ENCODE measurements at regions not wholly inside any gene's neighbourhood (a gene's known extent, or its start where the extent isn't known, plus 50 kb on each side); places are given as distances from the start of the nearest gene placed in this dataset.

- Histone ChIP-seq H3K9me3 (peaks cover 0 to 18% (median 0%) of the 10 kb centered on the region in 3 donors), H3K27ac (no peak overlapping the region), H3K4me1 (no peaks in the 10 kb centered on the region), H3K27me3 (no peaks in the 10 kb centered on the region), H3K36me3 (no peaks in the 10 kb centered on the region), H3K4me3 (no peak overlapping the region)
- TF ChIP-seq CTCF (IDR thresholded peaks at IDR 0.05) (no peak), EP300 (IDR thresholded peaks at IDR 0.05) (no peak)
- no peak for ATAC-seq
- 48 to 100% methylated on average over 3 to 5 of the region's 5 CpGs for WGBS, 2 donors (ENCODE audit: low coverage in 1 of 2)
Observed at GRCh38 chr4:189785257-189785656, 155.4 kb upstream of the FRG1 start.

DNA sequence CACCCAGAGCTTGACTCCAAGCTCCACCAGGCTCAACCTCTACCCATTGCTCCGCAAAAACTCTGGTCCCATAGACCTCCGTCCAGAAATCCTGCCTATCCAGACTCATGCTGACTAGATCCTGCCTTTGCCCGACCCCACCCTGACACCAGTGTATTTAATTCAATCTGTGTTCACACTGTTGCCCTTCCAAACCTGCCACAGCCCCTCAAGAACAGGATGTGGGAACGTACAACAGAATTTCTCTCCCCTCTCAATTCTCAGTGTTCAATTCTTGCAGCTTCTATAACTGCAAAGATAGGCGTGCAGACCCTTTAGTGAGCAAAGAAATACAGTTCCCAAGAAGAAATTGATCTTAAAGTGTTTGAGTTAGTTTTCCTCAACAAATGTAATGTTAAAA lies 154.2 kb upstream of the FRG1 start:
- TF ChIP-seq CTCF (IDR thresholded peaks at IDR 0.05) (no peak), POLR2A (IDR thresholded peaks at IDR 0.05) (no peak), EP300 (IDR thresholded peaks at IDR 0.05) (no peak), POLR2AphosphoS5 (IDR thresholded peaks at IDR 0.05) (no peak)
- 71 to 78% methylated on average over 3 to 5 of the region's 5 CpGs for WGBS, 2 donors (ENCODE audit: low coverage in 1 of 2)
- H3K27ac ChIP-seq, result no peak overlapping the region
- H3K36me3 ChIP-seq, result no peaks in the 10 kb centered on the region
- H3K27me3 ChIP-seq, result no peaks in the 10 kb centered on the region
- H3K4me1 ChIP-seq, result no peaks in the 10 kb centered on the region
- H3K4me3 ChIP-seq, result no peak overlapping the region
- ATAC-seq, result no peak
- H3K9me3 ChIP-seq, result peaks cover 0 to 16% (median 0%) of the 10 kb centered on the region in 3 donors

DNA sequence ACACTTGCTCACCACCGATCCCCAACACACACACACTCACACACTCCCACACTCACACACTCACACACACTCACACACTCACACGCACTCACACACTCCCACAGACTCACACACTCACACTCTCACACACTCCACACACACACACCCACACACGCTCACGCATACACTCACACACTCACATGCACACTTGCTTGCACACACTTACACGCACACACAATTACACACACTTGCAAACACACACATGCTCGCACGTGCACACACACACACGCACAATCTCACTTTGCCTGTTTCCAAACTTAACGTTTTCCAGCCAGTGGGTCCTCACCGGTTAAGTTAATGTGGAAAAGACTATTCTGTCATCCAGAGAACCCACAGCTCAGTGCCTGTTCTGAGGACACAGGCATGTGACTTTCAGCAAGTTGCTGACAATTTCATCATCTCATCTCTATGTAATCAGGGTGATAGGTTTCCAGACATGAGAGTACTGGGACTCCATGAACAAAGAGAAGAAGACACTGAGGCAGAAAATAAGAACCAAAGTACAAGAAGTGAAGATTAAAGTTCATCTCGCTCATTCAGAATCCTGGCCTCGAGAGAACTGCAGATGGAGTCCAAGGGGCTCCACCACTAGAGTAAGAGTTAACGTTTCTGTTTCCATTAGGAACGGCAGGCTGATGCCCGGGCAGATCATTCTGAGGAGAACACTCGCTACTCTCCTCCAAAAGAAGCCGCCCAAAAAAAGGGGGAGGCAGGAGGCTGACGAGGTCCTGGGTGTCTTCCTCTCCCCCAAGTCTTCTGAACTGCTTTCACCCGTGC lies 153.2 kb upstream of the FRG1 start:
- 81 to 83% methylated on average over 18 to 19 of the region's 19 CpGs for WGBS, 2 donors (ENCODE audit: low coverage in 1 of 2)
- Histone ChIP-seq H3K36me3 (no peaks in the 10 kb centered on the region), H3K27ac (no peak overlapping the region), H3K27me3 (no peaks in the 10 kb centered on the region), H3K4me1 (no peaks in the 10 kb centered on the region), H3K4me3 (no peak overlapping the region), H3K9me3 (peaks cover 0 to 6% (median 0%) of the 10 kb centered on the region in 3 donors)
- no peak for ATAC-seq
- TF ChIP-seq CTCF (IDR thresholded peaks at IDR 0.05), result no peak
- TF ChIP-seq POLR2A (IDR thresholded peaks at IDR 0.05), result no peak
- no peak for TF ChIP-seq POLR2AphosphoS5 (IDR thresholded peaks at IDR 0.05)
- TF ChIP-seq EP300 (IDR thresholded peaks at IDR 0.05), result no peak

DNA sequence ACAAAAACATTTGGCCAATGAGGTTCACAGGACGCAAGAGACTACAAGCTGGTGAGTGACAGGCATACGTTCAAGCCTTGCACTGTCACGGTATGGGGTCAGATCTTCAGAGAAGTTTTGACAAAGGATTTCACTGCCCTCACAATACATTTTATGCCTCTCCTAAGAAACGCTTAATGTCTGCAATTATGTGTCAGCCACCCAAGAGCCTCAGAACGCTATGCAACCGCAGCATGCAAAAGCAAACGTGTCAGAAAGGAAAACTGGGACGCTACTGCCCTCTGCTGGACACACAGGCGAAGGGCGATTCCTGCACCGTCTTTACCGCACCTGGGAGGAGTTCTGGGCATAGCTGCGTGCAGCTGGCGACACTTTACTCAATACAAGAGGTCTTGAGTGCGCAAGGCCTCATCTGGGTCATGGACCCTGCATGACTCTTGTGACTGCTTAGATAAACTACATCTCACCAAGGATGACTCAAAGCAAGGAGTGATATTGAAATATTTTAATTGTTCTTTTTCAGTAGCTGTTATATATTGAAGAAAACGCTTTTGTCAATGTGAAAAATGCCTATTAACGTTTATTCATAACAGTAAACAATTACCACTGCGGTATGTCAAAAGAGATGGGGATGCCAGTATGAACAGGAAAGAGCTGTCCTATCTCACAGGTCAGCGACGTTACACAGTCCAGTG lies 147.6 kb upstream of the FRG1 start:
- Histone ChIP-seq H3K4me3 (no peak overlapping the region), H3K4me1 (peaks cover 0 to 7% (median 0%) of the 10 kb centered on the region in 3 donors), H3K27ac (no peak overlapping the region), H3K27me3 (no peaks in the 10 kb centered on the region), H3K36me3 (no peaks in the 10 kb centered on the region), H3K9me3 (no peaks in the 10 kb centered on the region)
- peak; percentile 43 for ATAC-seq
- TF ChIP-seq CTCF (IDR thresholded peaks at IDR 0.05) (peak; percentile 56 to 91 (median 70)), EP300 (IDR thresholded peaks at IDR 0.05) (no peak), POLR2AphosphoS5 (IDR thresholded peaks at IDR 0.05) (no peak), POLR2A (IDR thresholded peaks at IDR 0.05) (no peak)
- WGBS, 2 donors (ENCODE audit: low coverage in 1 of 2), result 25 to 63% methylated on average over 7 to 16 of the region's 20 CpGs

Data from gastroesophageal sphincter (tissue), 4 donors.